ENCODE measurements at regions not wholly inside any gene's neighbourhood (a gene's known extent, or its start where the extent isn't known, plus 50 kb on each side); places are given as distances from the start of the nearest gene placed in this dataset.

- H4K20me1 ChIP-seq (ENCODE audit: control insufficient read depth, insufficient read depth, insufficient read length) = no peaks in the 10 kb centered on the region
- no peak overlapping the region for H4K91ac ChIP-seq (ENCODE audit: insufficient read length, low read depth, low read length)
- Mint-ChIP-seq H3K4me1 (peaks cover 4% of the 10 kb centered on the region in 2 experiments; a peak in 2 of 4 replicates), H3K27ac (no peak overlapping the region), H3K36me3 (ENCODE audit: insufficient read depth in 1 of 3, low read depth in 3 of 3) (no peaks in the 10 kb centered on the region), H3K9me3 (no peaks in the 10 kb centered on the region; a peak in 1 of 5 replicates), H3K4me3 (no peak overlapping the region), H3K27me3 (ENCODE audit: low read depth) (no peaks in the 10 kb centered on the region)
- no CpG with 5 or more reads among the region's 2 CpGs for WGBS (ENCODE audit: extremely low coverage, insufficient read length, low lambda C conversion rate)
- H3K27ac ChIP-seq (ENCODE audit: insufficient read length, low read depth, low read length) = no peak overlapping the region
- no peak overlapping the region for H2BK12ac ChIP-seq (ENCODE audit: insufficient read length, low read depth, low read length)
- H3K79me2 ChIP-seq (ENCODE audit: insufficient read depth, low read length) = no peaks in the 10 kb centered on the region
- no peak overlapping the region for H2AK5ac ChIP-seq (ENCODE audit: insufficient read length, low read length)
- no peaks in the 10 kb centered on the region for H3K79me1 ChIP-seq (ENCODE audit: insufficient read depth, low read depth, low read length, poor library complexity, severe bottlenecking)
- H3K23me2 ChIP-seq (ENCODE audit: insufficient read length, low read depth, low read length, poor library complexity, severe bottlenecking) = no peaks in the 10 kb centered on the region
- no peak overlapping the region for H3K23ac ChIP-seq (ENCODE audit: insufficient read length, low read depth, low read length)
- no peaks in the 10 kb centered on the region; the same call in 1 of the 2 replicates for H3K27me3 ChIP-seq (ENCODE audit: insufficient read depth, low read length)
- H2BK20ac ChIP-seq (ENCODE audit: low read depth, low read length, poor library complexity, severe bottlenecking) = no peak overlapping the region
- no peak overlapping the region for H4K5ac ChIP-seq (ENCODE audit: insufficient read length, low read depth, low read length)
- H3K18ac ChIP-seq (ENCODE audit: insufficient read length, low read depth, low read length) = no peak overlapping the region
- H3K4me2 ChIP-seq (ENCODE audit: insufficient read depth, insufficient read length, low read length) = no peak overlapping the region
- no peaks in the 10 kb centered on the region for H3K9me3 ChIP-seq (ENCODE audit: control insufficient read depth, low read depth, low read length)
- H3T11ph ChIP-seq (ENCODE audit: low read length) = no peak overlapping the region
- no peak overlapping the region for H2BK15ac ChIP-seq (ENCODE audit: low read depth, low read length)
- no peak overlapping the region for H3K14ac ChIP-seq (ENCODE audit: insufficient read depth, low read length)
- no peak overlapping the region for H2BK120ac ChIP-seq (ENCODE audit: low read depth, low read length, poor library complexity, severe bottlenecking)
- no peak for DNase-seq
- no peak overlapping the region for H4K8ac ChIP-seq (replicated peaks; ENCODE audit: insufficient read length, low read depth, low read length)
- no peak overlapping the region for H2AFZ ChIP-seq (ENCODE audit: low read length)
- H3K9ac ChIP-seq (ENCODE audit: extremely low read depth, insufficient read length, low read length) = no peak overlapping the region
- no peak overlapping the region for H2BK5ac ChIP-seq (ENCODE audit: insufficient read length, low read length)
- no peak for TF ChIP-seq CTCF (conservative IDR thresholded peaks at IDR 0.05)
- no peak overlapping the region for H3K4ac ChIP-seq (ENCODE audit: low read depth, low read length)
- H3K56ac ChIP-seq (ENCODE audit: insufficient read length, low read depth, low read length) = no peak overlapping the region
- H3K4me1 ChIP-seq (ENCODE audit: insufficient read depth, low read length) = peaks cover 2% of the 10 kb centered on the region; the same call in 1 of the 2 replicates
These were observed 721.9 kb upstream of the IGFBP7 start for GRCh38 chr4:57832083-57832482.
